Endothelial cell of umbilical vein (primary cell): ENCODE measurements at regions not wholly inside any gene's neighbourhood (a gene's known extent, or its start where the extent isn't known, plus 50 kb on each side); places are given as distances from the start of the nearest gene placed in this dataset.

Experiments
- BruUV-seq: library from RNA; stranded (reverse); fragments of 400-500 nt; replicated peaks from 2 replicates; lab custom pipeline; 2021; lab: Mats Ljungman, UMichigan
- CTCF ChIA-PET: fragments of 300-600, 350-600 bp; sonication (Branson Sonifier 250); formaldehyde crosslinking; loops from one replicate; lab custom pipeline; 2021; ENCODE audit warnings: antibody characterized with exemption, inconsistent platforms; lab: Charles Lee
- POLR2A ChIA-PET: fragments of 300-600, 350-600 bp; sonication (Branson Sonifier 250); formaldehyde crosslinking; loops from one replicate; lab custom pipeline; 2021; ENCODE audit warnings: antibody characterized with exemption, inconsistent platforms; lab: Charles Lee
- DNase-seq: peaks from one replicate; pipeline ENCODE4 v3.0.0-alpha.2; 2011; ENCODE audit warnings: low read depth, low spot score
- FAIRE-seq: peaks from 2 replicates; lab custom pipeline; 2011; peaks lifted over from hg19 to GRCh38; lab: Jason Lieb, UNC
- H2AFZ ChIP-seq: 2 replicates; pipeline ENCODE4 v1.6.0; 2012; ENCODE audit warnings: low read depth, low read length, control low read depth, inconsistent platforms
- H3K27ac ChIP-seq: 2 replicates; pipeline ENCODE4 v1.5.1; 2011; ENCODE audit warnings: low read depth, mild to moderate bottlenecking, control low read depth, low read length, moderate library complexity; ENCODE audit not compliant: insufficient read depth
- H3K27me3 ChIP-seq, 2 experiments: 2 replicates each; pipeline versions ENCODE4 v1.6.0 to v1.6.1; 2011; ENCODE audit warnings: low read length in 2 of 2, mixed read lengths in 1 of 2; ENCODE audit not compliant: control insufficient read depth in 2 of 2, insufficient read depth in 2 of 2
- H3K36me3 ChIP-seq, 2 experiments: 2 replicates in 1 of 2; 3 replicates in 1 of 2; pipeline ENCODE4 v1.5.1; 2011; ENCODE audit warnings: low read length in 2 of 2, mild to moderate bottlenecking in 1 of 2, moderate library complexity in 1 of 2; ENCODE audit not compliant: control insufficient read depth in 2 of 2, insufficient read depth in 2 of 2; ENCODE audit errors: extremely low read depth in 1 of 2
- H3K4me1 ChIP-seq: 3 replicates; pipeline ENCODE4 v1.5.1; 2011; ENCODE audit warnings: mild to moderate bottlenecking, low read length; ENCODE audit not compliant: control insufficient read depth, insufficient read depth; ENCODE audit errors: extremely low read depth
- H3K4me2 ChIP-seq: 2 replicates; pipeline ENCODE4 v1.6.1; 2011; ENCODE audit warnings: low read length, control low read depth, mixed read lengths; ENCODE audit not compliant: insufficient read depth
- H3K4me3 ChIP-seq, 3 experiments: fragments of 200-600 bp in 1 of 3; sonication (generic), shearing (Covaris generic) in 1 of 3; replicated peaks in 1 of 3; 2 replicates each; pipeline ENCODE4 v1.5.1; 2011 to 2016; ENCODE audit warnings: control low read depth in 3 of 3, low read length in 3 of 3, mild to moderate bottlenecking in 2 of 3, inconsistent platforms in 1 of 3, low read depth in 1 of 3, moderate library complexity in 1 of 3; ENCODE audit not compliant: insufficient read depth in 1 of 3
- H3K79me2 ChIP-seq: 2 replicates; pipeline ENCODE4 v1.6.0; 2012; ENCODE audit warnings: low read length, inconsistent platforms; ENCODE audit not compliant: control insufficient read depth, insufficient read depth
- H3K9ac ChIP-seq: replicated peaks from 2 replicates; pipeline ENCODE3; 2011; ENCODE audit warnings: low read length, control low read depth; ENCODE audit not compliant: insufficient read depth; ENCODE audit errors: extremely low read depth
- H3K9me1 ChIP-seq: replicated peaks from 3 replicates; pipeline ENCODE4 v1.6.0; 2011; ENCODE audit warnings: mild to moderate bottlenecking, low read length; ENCODE audit not compliant: control insufficient read depth, insufficient read depth; ENCODE audit errors: extremely low read depth
- H3K9me3 ChIP-seq: replicated peaks from 2 replicates; pipeline ENCODE4 v1.5.1; 2012; ENCODE audit warnings: low read length, inconsistent platforms; ENCODE audit not compliant: control insufficient read depth, insufficient read depth
- H4K20me1 ChIP-seq: replicated peaks from 2 replicates; pipeline ENCODE3; 2011; ENCODE audit warnings: mild to moderate bottlenecking, low read length; ENCODE audit not compliant: control insufficient read depth, insufficient read depth; ENCODE audit errors: extremely low read depth
- CTCF ChIP-seq, 2 donors: IDR thresholded peaks; 1 replicate in 1 of 2; 2 replicates in 1 of 2; pipeline ENCODE4 v1.5.1; 2011; ENCODE audit warnings: low read length in 2 of 2, mild to moderate bottlenecking in 2 of 2, moderate library complexity in 2 of 2, control low read depth in 1 of 2, inconsistent platforms in 1 of 2, low read depth in 1 of 2; ENCODE audit not compliant: insufficient read depth in 1 of 2; ENCODE audit errors: extremely low read depth in 1 of 2
- EZH2 ChIP-seq: IDR thresholded peaks from 2 replicates; pipeline ENCODE4 v1.6.1; 2012; ENCODE audit warnings: borderline replicate concordance, low read depth, mild to moderate bottlenecking, moderate library complexity, low read length, inconsistent platforms; ENCODE audit not compliant: severe bottlenecking
- FOS ChIP-seq: IDR thresholded peaks from 2 replicates; pipeline ENCODE4 v1.6.1; 2011; ENCODE audit warnings: mild to moderate bottlenecking, low read length, moderate library complexity, borderline replicate concordance; ENCODE audit not compliant: insufficient read depth
- GATA2 ChIP-seq: IDR thresholded peaks from 2 replicates; pipeline ENCODE4 v1.7.0; 2011; ENCODE audit warnings: low read depth, mild to moderate bottlenecking, moderate library complexity, mixed read lengths, low read length; ENCODE audit not compliant: insufficient read length, insufficient read depth
- JUN ChIP-seq: IDR thresholded peaks from 2 replicates; pipeline ENCODE4 v1.6.1; 2011; ENCODE audit warnings: borderline replicate concordance, low read depth; ENCODE audit not compliant: insufficient read length, insufficient read depth
- MAX ChIP-seq: IDR thresholded peaks from 2 replicates; pipeline ENCODE4 v1.6.1; 2011; ENCODE audit not compliant: insufficient read depth, insufficient read length
- MYC ChIP-seq: IDR thresholded peaks from one replicate; pipeline ENCODE4 v1.6.1; 2011; ENCODE audit warnings: mild to moderate bottlenecking, low read depth, low read length
- POLR2A ChIP-seq: IDR thresholded peaks from 2 replicates; pipeline ENCODE4 v1.6.1; 2012; ENCODE audit warnings: low read depth, mild to moderate bottlenecking, control low read depth, low read length
- POLR2AphosphoS5 ChIP-seq: IDR thresholded peaks from 2 replicates; pipeline ENCODE4 v1.6.1; 2012; ENCODE audit warnings: low read depth, mild to moderate bottlenecking, control low read depth, low read length, moderate library complexity; ENCODE audit not compliant: insufficient read depth
- dilution Hi-C: fragments of 300-500 bp; cut with MboI; formaldehyde crosslinking; loops from one replicate; pipeline ENCODE4 v1.15.0; 2019; ENCODE audit warnings: low sequenced_read_pairs; ENCODE audit not compliant: extremely low pct_ligation_motif_present
- intact Hi-C: fragments of 100-400 bp; cut with micrococcal nuclease; formaldehyde crosslinking; loops from one replicate; pipeline ENCODE4 v1.10.0; 2022

- TF ChIP-seq MAX (no peak), JUN (no peak), GATA2 (no peak), MYC (no peak), EZH2 (no peak), POLR2A (no peak), FOS (no peak), POLR2AphosphoS5 (no peak), CTCF (IDR thresholded peaks at IDR 0.05; ENCODE audit: extremely low read depth in 1 of 2, insufficient read depth in 1 of 2, low read depth in 1 of 2, low read length in 2 of 2) (no peak)
- no TSS peak for BruUV-seq
- Histone ChIP-seq H2AFZ (no peak overlapping the region), H3K36me3 (no peaks in the 10 kb centered on the region), H3K9ac (no peak overlapping the region), H4K20me1 (no peaks in the 10 kb centered on the region), H3K27me3 (no peaks in the 10 kb centered on the region), H3K4me2 (no peak overlapping the region), H3K27ac (no peak overlapping the region), H3K4me1 (no peaks in the 10 kb centered on the region), H3K9me3 (no peaks in the 10 kb centered on the region), H3K79me2 (no peaks in the 10 kb centered on the region), H3K9me1 (no peaks in the 10 kb centered on the region), H3K4me3 (no peak overlapping the region)
- dilution Hi-C loops (no loop called here), intact Hi-C loops (no loop called here)
- CTCF ChIA-PET: interaction anchor here (1.6 kb wide), 1 partner anchor 12 kb away, joined by 3 read pairs; no protein-coding TSS in a partner anchor
- FAIRE-seq: no peak
- POLR2A ChIA-PET: no interaction called here
- peak; percentile 18 for DNase-seq
Observed at GRCh38 chr2:145399131-145399530, 879.2 kb upstream of the ZEB2 start.
